LHCN-M2 (cell line): ENCODE measurements at regions not wholly inside any gene's neighbourhood (a gene's known extent, or its start where the extent isn't known, plus 50 kb on each side); places are given as distances from the start of the nearest gene placed in this dataset.

Source experiments
- DNase-seq: peaks from one replicate; pipeline ENCODE4 v3.0.0-alpha.2; 2012; ENCODE audit warnings: low read depth

GRCh38 chr3:82293435-82293834, 532.0 kb upstream of the GBE1 start:
- DNase-seq: no peak

- no peak for DNase-seq
These were observed 526.1 kb upstream of the GBE1 start for GRCh38 chr3:82287562-82287961.

DNA sequence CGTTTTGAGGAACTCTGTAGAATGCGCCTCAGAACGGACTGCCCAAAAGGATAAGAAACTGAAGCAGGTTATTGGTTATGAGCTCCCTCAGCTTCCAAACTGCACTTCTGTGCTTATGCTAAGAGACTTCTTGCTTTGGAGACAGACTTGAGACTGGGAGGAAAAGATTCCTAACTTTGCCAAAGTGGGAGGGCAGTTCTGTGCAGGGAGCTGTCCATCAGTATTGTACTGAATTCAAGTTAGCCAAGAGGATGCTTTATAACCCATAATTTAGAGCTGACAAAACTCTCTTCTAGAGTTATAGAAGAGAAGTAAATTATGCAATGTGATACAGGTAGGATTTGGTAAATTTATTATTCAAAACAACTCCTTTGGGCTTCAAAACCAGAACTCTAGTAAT, 519.8 kb upstream of the GBE1 start:
- no peak for DNase-seq

DNA sequence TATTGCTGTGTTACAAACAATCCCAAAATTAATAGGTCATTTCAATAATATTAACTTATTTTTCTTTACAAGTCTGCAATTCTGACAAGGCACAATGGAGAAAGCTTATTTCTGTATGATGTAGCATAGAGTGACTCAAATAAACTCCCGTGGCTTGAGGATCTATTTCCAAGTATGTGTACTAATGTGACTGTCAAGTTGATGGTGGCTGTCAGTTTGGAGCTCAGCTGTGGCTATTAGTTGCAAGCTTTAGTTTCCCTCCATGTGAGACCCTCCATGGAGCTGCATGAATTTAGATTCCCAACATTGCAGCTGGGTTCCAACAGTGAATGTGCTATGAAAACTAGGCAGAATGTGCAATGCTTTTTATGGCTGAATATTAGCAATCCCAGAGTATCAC, 515.5 kb upstream of the GBE1 start:
- DNase-seq: no peak

GRCh38 chr3:82274897-82275296, 513.5 kb upstream of the GBE1 start:
- DNase-seq: no peak

GRCh38 chr3:82265747-82266146, 504.3 kb upstream of the GBE1 start:
- no peak for DNase-seq

DNA sequence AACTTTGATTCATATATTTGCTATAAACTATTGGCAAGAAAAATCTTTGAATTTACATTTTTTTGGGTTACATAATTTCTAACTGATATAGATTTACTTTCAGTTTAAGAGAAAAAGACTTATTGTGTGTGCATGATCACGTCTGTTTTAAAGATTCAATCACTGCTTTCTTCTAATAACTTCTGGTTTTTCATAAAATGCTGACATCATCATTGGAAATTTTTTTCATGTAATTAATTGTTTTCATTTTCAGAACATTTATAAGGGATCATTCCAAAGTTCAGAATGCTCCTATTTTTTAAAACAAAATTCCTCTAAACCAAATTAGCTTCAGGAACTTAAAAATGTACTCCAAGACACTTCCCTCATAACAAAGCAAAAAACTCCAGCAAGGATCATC, 500.7 kb upstream of the GBE1 start:
- no peak for DNase-seq

- DNase-seq: no peak
These were observed 500.2 kb upstream of the GBE1 start for GRCh38 chr3:82261637-82262036.

GRCh38 chr3:82261013-82261412, 499.6 kb upstream of the GBE1 start:
- no peak for DNase-seq

GRCh38 chr3:82259994-82260393, 498.5 kb upstream of the GBE1 start:
- no peak for DNase-seq

DNA sequence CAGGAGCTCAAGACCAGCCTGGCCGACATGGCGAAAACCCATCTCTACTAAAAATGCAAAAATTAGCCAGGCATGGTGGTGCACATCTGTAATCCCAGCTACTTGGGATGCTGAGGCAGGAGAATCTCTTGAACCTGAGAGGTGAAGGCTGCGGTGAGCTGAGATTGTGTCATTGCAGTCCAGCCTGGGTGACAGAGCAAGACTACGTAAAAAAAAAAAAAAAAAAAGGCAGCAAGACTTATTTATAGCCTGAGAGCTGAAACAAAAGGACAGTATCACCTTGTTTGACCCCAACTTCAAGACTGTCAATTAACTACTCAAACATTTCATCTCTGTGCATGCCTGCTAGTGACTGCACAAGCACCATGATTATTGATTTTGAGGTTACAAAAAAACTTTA, 478.9 kb upstream of the GBE1 start:
- DNase-seq: no peak

GRCh38 chr3:82236257-82236656, 474.8 kb upstream of the GBE1 start:
- no peak for DNase-seq

DNA sequence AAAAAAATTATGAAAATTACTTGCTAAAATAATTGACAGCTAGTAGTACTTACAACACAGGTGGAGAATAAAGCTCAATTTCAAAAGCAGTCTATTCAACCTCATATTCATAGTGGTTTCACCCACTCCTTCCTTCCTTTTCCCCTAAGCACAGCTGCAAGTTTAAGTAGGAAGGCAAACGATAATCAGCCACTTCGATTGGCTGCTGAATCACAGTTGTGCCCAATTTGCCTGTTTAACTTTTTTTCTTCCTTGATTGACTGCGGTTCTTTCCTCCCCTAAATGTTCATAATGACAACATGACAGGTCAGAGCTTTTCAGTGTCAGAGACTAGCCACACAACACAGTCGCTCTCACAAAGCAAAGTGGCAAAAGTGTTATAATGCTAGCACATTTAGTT, 468.0 kb upstream of the GBE1 start:
- DNase-seq: no peak

GRCh38 chr3:82224661-82225060, 463.2 kb upstream of the GBE1 start:
- no peak for DNase-seq

- DNase-seq: no peak
These were observed 461.0 kb upstream of the GBE1 start for GRCh38 chr3:82222401-82222800.

DNA sequence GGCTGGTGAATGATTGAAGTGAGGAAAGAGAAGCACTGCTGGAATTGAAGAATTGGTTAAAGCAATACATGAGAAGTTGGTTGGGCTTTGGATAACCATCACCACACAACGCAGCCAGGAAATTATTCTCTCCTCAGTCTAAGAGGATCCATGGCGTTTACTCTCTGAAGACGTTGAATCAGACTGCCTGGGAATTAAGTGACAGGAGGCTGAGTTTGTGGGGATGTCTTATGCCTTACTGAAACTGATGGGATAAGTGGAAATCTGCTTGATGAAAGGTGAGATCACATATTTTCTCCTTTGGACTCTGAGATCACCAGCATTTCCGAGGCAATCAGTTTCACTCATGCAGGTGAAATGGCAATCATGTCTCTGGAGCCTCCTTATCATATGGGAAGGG, 456.1 kb upstream of the GBE1 start:
- no peak for DNase-seq

DNA sequence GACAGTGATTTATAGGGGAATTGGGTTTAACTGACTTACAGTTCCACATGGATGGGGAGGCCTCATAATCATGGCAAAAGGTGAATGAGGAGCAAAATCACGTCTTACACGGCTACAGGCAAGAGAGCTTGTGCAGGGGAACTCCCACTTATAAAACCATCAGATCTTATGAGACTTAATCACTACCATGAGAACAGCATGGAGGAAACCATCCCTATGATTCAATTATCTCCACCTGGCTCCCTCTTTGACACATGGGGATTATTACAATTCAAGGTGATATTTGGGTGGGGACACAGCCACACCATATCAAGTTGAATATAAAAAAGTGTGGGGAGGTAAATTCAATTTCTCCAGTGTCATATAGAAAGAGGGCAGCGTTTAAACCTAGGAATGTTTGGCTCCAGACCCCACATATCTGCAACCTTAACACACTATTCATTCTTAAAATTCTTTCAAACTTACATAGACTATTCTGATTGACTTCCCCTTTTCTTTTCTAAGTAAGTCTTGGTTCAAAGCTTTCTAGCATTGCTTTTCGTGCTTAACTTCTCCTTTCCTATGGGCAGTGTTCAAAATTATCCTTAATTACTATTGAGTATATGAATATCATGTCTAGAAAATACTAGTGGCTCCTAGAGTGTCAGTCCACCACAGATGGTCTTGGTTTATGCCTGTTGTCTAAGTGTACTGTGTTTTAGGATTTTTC, 446.7 kb upstream of the GBE1 start:
- DNase-seq: no peak

GRCh38 chr3:82202269-82202668, 440.8 kb upstream of the GBE1 start:
- no peak for DNase-seq

- DNase-seq: no peak
These were observed 439.9 kb upstream of the GBE1 start for GRCh38 chr3:82201316-82201715.

DNA sequence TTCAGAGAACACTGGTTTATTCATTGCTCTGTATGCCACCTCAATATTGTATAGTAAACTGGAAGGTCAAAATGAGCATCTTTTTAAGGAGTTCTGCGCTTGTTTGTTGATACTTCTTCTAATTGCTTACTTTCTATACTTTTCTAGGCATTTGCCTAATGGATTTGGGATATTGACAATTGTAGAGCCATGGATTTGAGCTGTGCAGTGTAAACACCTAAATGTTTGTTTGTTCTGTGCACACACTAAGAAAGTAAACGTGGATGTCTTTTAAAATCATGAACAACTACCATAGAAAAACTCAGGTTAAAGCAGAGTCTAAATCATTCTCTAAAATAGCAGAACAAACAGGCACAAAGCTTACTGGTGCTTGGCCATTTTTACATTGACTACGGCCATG, 436.6 kb upstream of the GBE1 start:
- DNase-seq: no peak

- no peak for DNase-seq
These were observed 435.2 kb upstream of the GBE1 start for GRCh38 chr3:82196645-82197044.

DNA sequence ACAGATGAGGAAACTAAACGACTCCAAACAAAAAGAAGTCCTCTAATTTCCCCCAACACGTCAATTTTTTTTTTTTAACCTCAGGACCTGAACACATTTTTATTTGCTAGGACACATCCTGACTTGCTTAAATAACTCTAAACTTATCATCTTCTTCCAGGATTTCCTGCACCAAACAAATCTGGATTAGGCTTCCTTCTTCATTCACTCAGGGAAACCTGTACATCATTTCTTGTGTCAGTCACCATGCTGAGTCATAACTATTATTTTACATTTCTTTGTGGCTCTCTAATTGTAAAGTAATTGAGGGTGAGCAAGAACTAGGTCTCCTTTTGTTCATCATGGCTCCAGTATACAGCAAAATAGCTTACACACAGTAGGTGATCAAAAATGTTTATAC, 433.4 kb upstream of the GBE1 start:
- DNase-seq: no peak

- DNase-seq: no peak
These were observed 424.6 kb upstream of the GBE1 start for GRCh38 chr3:82186017-82186416.

- DNase-seq: no peak
These were observed 417.8 kb upstream of the GBE1 start for GRCh38 chr3:82179291-82179690.
